Thyroid gland (tissue), 4 donors: ENCODE measurements at regions not wholly inside any gene's neighbourhood (a gene's known extent, or its start where the extent isn't known, plus 50 kb on each side); places are given as distances from the start of the nearest gene placed in this dataset.

Experiments used
- DNase-seq, 2 donors: peaks; one replicate each; pipeline ENCODE4 v3.0.0-alpha.2; 2019
- H3K27ac ChIP-seq, 3 donors: fragments of 200-600 bp; sonication (generic); 1 replicate in 2 of 3; 2 replicates in 1 of 3; pipeline ENCODE4 v1.5.1; 2016 to 2019; ENCODE audit warnings: mild to moderate bottlenecking in 1 of 3, moderate library complexity in 1 of 3
- H3K27me3 ChIP-seq: fragments of 200-600 bp; sonication (generic); one replicate; pipeline ENCODE4 v1.5.1; 2019
- H3K36me3 ChIP-seq, 2 donors: fragments of 200-600 bp; sonication (generic); one replicate each; pipeline ENCODE4 v1.5.1; 2016 to 2019
- H3K4me1 ChIP-seq, 2 donors: fragments of 200-600 bp; sonication (generic); one replicate each; pipeline ENCODE4 v1.5.1; 2017 to 2019
- H3K4me3 ChIP-seq, 3 donors: fragments of 200-600 bp; sonication (generic); replicated peaks in 1 of 3; 1 replicate in 2 of 3; 2 replicates in 1 of 3; pipeline ENCODE4 v1.5.1; 2016; ENCODE audit warnings: mild to moderate bottlenecking in 1 of 3
- H3K9me3 ChIP-seq: fragments of 200-600 bp; sonication (generic); one replicate; pipeline ENCODE4 v1.5.1; 2017
- CTCF ChIP-seq, 6 experiments: fragments of 200-600 bp in 3 of 6; fragments of 450-650 bp in 3 of 6; sonication (generic) in 3 of 6; IDR thresholded peaks; one replicate each; pipeline ENCODE4 v1.5.1; 2016 to 2019; ENCODE audit warnings: antibody characterized with exemption in 6 of 6, mild to moderate bottlenecking in 2 of 6, inconsistent platforms in 1 of 6, moderate library complexity in 1 of 6
- POLR2A ChIP-seq, 2 donors: fragments of 450-650 bp; IDR thresholded peaks; one replicate each; pipeline ENCODE4 v1.6.1; 2017; ENCODE audit warnings: antibody characterized with exemption in 2 of 2, mild to moderate bottlenecking in 2 of 2, moderate library complexity in 1 of 2
- WGBS, 2 donors: methylation state at CpG; one replicate each; pipeline ENCODE4 v1.1.5; 2017; 5-methylcytosine and 5-hydroxymethylcytosine counted together
- intact Hi-C: fragments of 100-400 bp; cut with DNase I; formaldehyde crosslinking; loops from one replicate; pipeline ENCODE4 v1.15.1; 2023

GRCh38 chr15:95994418-95994817 lies 336.1 kb upstream of the NR2F2 start:
- no peak for DNase-seq
- TF ChIP-seq POLR2A (IDR thresholded peaks at IDR 0.05) (no peak), CTCF (IDR thresholded peaks at IDR 0.05) (no peak)
- no peaks in the 10 kb centered on the region for H3K9me3 ChIP-seq
- H3K36me3 ChIP-seq = no peaks in the 10 kb centered on the region
- WGBS, 2 donors = 79 to 80% methylated on average over 4 of the region's 4 CpGs
- no peaks in the 10 kb centered on the region for H3K27me3 ChIP-seq
- H3K4me3 ChIP-seq = no peak overlapping the region
- H3K27ac ChIP-seq = no peak overlapping the region
- intact Hi-C loops = no loop called here
- H3K4me1 ChIP-seq = no peaks in the 10 kb centered on the region

- H3K36me3 ChIP-seq = no peaks in the 10 kb centered on the region
- H3K9me3 ChIP-seq = no peaks in the 10 kb centered on the region
- H3K4me1 ChIP-seq = no peaks in the 10 kb centered on the region
- no peak for TF ChIP-seq POLR2A (IDR thresholded peaks at IDR 0.05)
- TF ChIP-seq CTCF (IDR thresholded peaks at IDR 0.05) = no peak
- DNase-seq = no peak
- no peaks in the 10 kb centered on the region for H3K27me3 ChIP-seq
- 89 to 90% methylated on average over 5 of the region's 5 CpGs for WGBS, 2 donors
- no peak overlapping the region for H3K4me3 ChIP-seq
- intact Hi-C loops = no loop called here
- no peak overlapping the region for H3K27ac ChIP-seq
These were observed 334.9 kb upstream of the NR2F2 start for GRCh38 chr15:95995375-95996168.

- Histone ChIP-seq H3K4me3 (no peak overlapping the region), H3K27ac (no peak overlapping the region), H3K9me3 (no peaks in the 10 kb centered on the region), H3K4me1 (no peaks in the 10 kb centered on the region), H3K36me3 (no peaks in the 10 kb centered on the region), H3K27me3 (no peaks in the 10 kb centered on the region)
- no peak for DNase-seq
- intact Hi-C loops = no loop called here
- WGBS, 2 donors = 83 to 86% methylated on average over 4 of the region's 4 CpGs
- TF ChIP-seq POLR2A (IDR thresholded peaks at IDR 0.05) = no peak
- TF ChIP-seq CTCF (IDR thresholded peaks at IDR 0.05) = no peak
These were observed 334.0 kb upstream of the NR2F2 start for GRCh38 chr15:95996494-95996893.

GRCh38 chr15:95998935-95999334 lies 331.6 kb upstream of the NR2F2 start:
- Histone ChIP-seq H3K4me3 (no peak overlapping the region), H3K36me3 (no peaks in the 10 kb centered on the region), H3K27me3 (no peaks in the 10 kb centered on the region), H3K4me1 (no peaks in the 10 kb centered on the region), H3K27ac (no peak overlapping the region), H3K9me3 (no peaks in the 10 kb centered on the region)
- TF ChIP-seq CTCF (IDR thresholded peaks at IDR 0.05) (no peak), POLR2A (IDR thresholded peaks at IDR 0.05) (no peak)
- intact Hi-C loops = no loop called here
- 86 to 93% methylated on average over 4 of the region's 4 CpGs for WGBS, 2 donors
- DNase-seq = no peak
